PC-9 (cell line): ENCODE measurements at regions not wholly inside any gene's neighbourhood (a gene's known extent, or its start where the extent isn't known, plus 50 kb on each side); places are given as distances from the start of the nearest gene placed in this dataset.

ENCODE experiments used
- BruUV-seq: library from RNA; stranded (reverse); fragments of 400-500 nt; replicated peaks from 2 replicates; lab custom pipeline; 2021; lab: Mats Ljungman, UMichigan
- CTCF ChIA-PET: fragments of 300-600 bp; sonication (Branson Sonifier 250); formaldehyde crosslinking; loops from one replicate; lab custom pipeline; 2022; ENCODE audit warnings: antibody characterized with exemption; lab: Charles Lee
- POLR2A ChIA-PET: fragments of 300-600 bp; sonication (Branson Sonifier 250); formaldehyde crosslinking; loops from one replicate; lab custom pipeline; 2022; ENCODE audit warnings: antibody characterized with exemption; ENCODE audit not compliant: unreplicated experiment; lab: Charles Lee
- DNase-seq, 2 experiments: peaks; one replicate each; pipeline versions ENCODE4 v3.0.0 to v3.0.0-alpha.2; 2015 to 2022; ENCODE audit warnings: mixed read lengths in 1 of 2
- H2AFZ ChIP-seq: fragments of 200-600 bp; sonication (generic); 2 replicates; pipeline ENCODE4 v1.8.1; 2017; ENCODE audit warnings: antibody characterized with exemption
- H3F3A ChIP-seq: fragments of 200-600 bp; sonication (generic); 2 replicates; pipeline ENCODE4 v1.8.1; 2017; ENCODE audit warnings: antibody characterized with exemption, mild to moderate bottlenecking, low read depth; ENCODE audit not compliant: insufficient read depth
- H3K27ac ChIP-seq: fragments of 200-600 bp; sonication (generic); 2 replicates; pipeline ENCODE4 v1.6.1; 2016; ENCODE audit warnings: mixed run types
- H3K27me3 ChIP-seq: fragments of 200-600 bp; sonication (generic); 2 replicates; pipeline ENCODE4 v1.6.1; 2016; ENCODE audit warnings: low read depth, mixed run types; ENCODE audit not compliant: insufficient read depth
- H3K36me3 ChIP-seq: fragments of 200-600 bp; sonication (generic); 2 replicates; pipeline ENCODE4 v1.6.1; 2016; ENCODE audit warnings: low read depth, mixed run types
- H3K4me1 ChIP-seq: fragments of 200-600 bp; sonication (generic); replicated peaks from 2 replicates; pipeline ENCODE4 v1.6.1; 2016; ENCODE audit warnings: mixed run types; ENCODE audit not compliant: insufficient read depth
- H3K4me2 ChIP-seq: fragments of 200-600 bp; sonication (generic); 2 replicates; pipeline ENCODE4 v1.6.1; 2017; ENCODE audit warnings: mixed run types
- H3K4me3 ChIP-seq: fragments of 200-600 bp; sonication (generic); 2 replicates; pipeline ENCODE4 v1.6.1; 2016; ENCODE audit warnings: mixed run types
- H3K79me2 ChIP-seq: fragments of 200-600 bp; sonication (generic); 2 replicates; pipeline ENCODE4 v1.6.1; 2017; ENCODE audit warnings: low read depth, mixed run types
- H3K9me2 ChIP-seq: fragments of 200-600 bp; sonication (generic); 2 replicates; pipeline ENCODE4 v1.8.1; 2017; ENCODE audit warnings: mild to moderate bottlenecking; ENCODE audit not compliant: insufficient read depth
- H3K9me3 ChIP-seq: fragments of 200-600 bp; sonication (generic); 2 replicates; pipeline ENCODE4 v1.8.1; 2016; ENCODE audit warnings: low read depth; ENCODE audit not compliant: insufficient read depth
- H4K20me1 ChIP-seq: fragments of 200-600 bp; sonication (generic); 2 replicates; pipeline ENCODE4 v1.8.1; 2017; ENCODE audit not compliant: insufficient read depth
- CTCF ChIP-seq: fragments of 200-600 bp; sonication (generic); conservative IDR thresholded peaks from 2 replicates; pipeline ENCODE4 v1.6.1; 2017; ENCODE audit warnings: mixed run types, antibody characterized with exemption, mild to moderate bottlenecking, moderate library complexity
- EZH2 ChIP-seq: fragments of 200-600 bp; sonication (generic); IDR thresholded peaks from 2 replicates; pipeline ENCODE4 v1.8.0; 2017; ENCODE audit warnings: antibody characterized with exemption, low read depth
- intact Hi-C: fragments of 100-400 bp; cut with micrococcal nuclease; formaldehyde crosslinking; loops from one replicate; pipeline ENCODE4 v1.10.0; 2022; ENCODE audit not compliant: unreplicated experiment

- H3K36me3 ChIP-seq, result no peaks in the 10 kb centered on the region
- no peaks in the 10 kb centered on the region for H3K4me1 ChIP-seq
- CTCF ChIA-PET, result no interaction called here
- no peak overlapping the region for H3K4me2 ChIP-seq
- POLR2A ChIA-PET, result no interaction called here
- intact Hi-C loops, result no loop called here
- no peak for DNase-seq
- H3K4me3 ChIP-seq, result no peak overlapping the region
- H3K9me2 ChIP-seq, result no peaks in the 10 kb centered on the region
- BruUV-seq, result no TSS peak
- no peaks in the 10 kb centered on the region for H3F3A ChIP-seq
- no peak overlapping the region for H3K27ac ChIP-seq
- H3K79me2 ChIP-seq, result no peaks in the 10 kb centered on the region
- H3K27me3 ChIP-seq, result no peaks in the 10 kb centered on the region
- no peaks in the 10 kb centered on the region for H3K9me3 ChIP-seq
- TF ChIP-seq CTCF (no peak), EZH2 (no peak)
- H2AFZ ChIP-seq, result no peak overlapping the region; the same call in 1 of the 2 replicates
- no peaks in the 10 kb centered on the region for H4K20me1 ChIP-seq
These were observed 325.1 kb downstream of the SPATA31D1 start for GRCh38 chr9:82313697-82314096.

GRCh38 chr9:82320566-82320965 is 332.0 kb downstream of the SPATA31D1 start:
- no peak overlapping the region for H2AFZ ChIP-seq
- no peak overlapping the region for H3K4me2 ChIP-seq
- TF ChIP-seq EZH2, result no peak
- TF ChIP-seq CTCF, result no peak
- H3K9me3 ChIP-seq, result no peaks in the 10 kb centered on the region
- intact Hi-C loops, result no loop called here
- H3K79me2 ChIP-seq, result no peaks in the 10 kb centered on the region
- CTCF ChIA-PET, result no interaction called here
- H3K27me3 ChIP-seq, result no peaks in the 10 kb centered on the region
- no peak overlapping the region for H3K27ac ChIP-seq
- H3F3A ChIP-seq, result no peaks in the 10 kb centered on the region
- no peak overlapping the region for H3K4me3 ChIP-seq
- POLR2A ChIA-PET, result no interaction called here
- no peaks in the 10 kb centered on the region for H3K36me3 ChIP-seq
- no peaks in the 10 kb centered on the region for H3K9me2 ChIP-seq
- DNase-seq, result no peak
- no peaks in the 10 kb centered on the region for H3K4me1 ChIP-seq
- H4K20me1 ChIP-seq, result no peaks in the 10 kb centered on the region
- BruUV-seq, result no TSS peak

GRCh38 chr9:82325907-82326306 is 337.3 kb downstream of the SPATA31D1 start:
- TF ChIP-seq CTCF (no peak), EZH2 (no peak)
- no peaks in the 10 kb centered on the region for H3F3A ChIP-seq
- H3K4me2 ChIP-seq, result no peak overlapping the region
- no peaks in the 10 kb centered on the region for H4K20me1 ChIP-seq
- no peaks in the 10 kb centered on the region for H3K36me3 ChIP-seq
- intact Hi-C loops, result no loop called here
- no peak overlapping the region for H3K4me3 ChIP-seq
- H3K27me3 ChIP-seq, result no peaks in the 10 kb centered on the region
- H3K4me1 ChIP-seq, result no peaks in the 10 kb centered on the region
- ChIA-PET POLR2A (no interaction called here), CTCF (no interaction called here)
- no peaks in the 10 kb centered on the region for H3K9me3 ChIP-seq
- no peaks in the 10 kb centered on the region for H3K9me2 ChIP-seq
- no peak for DNase-seq
- H2AFZ ChIP-seq, result no peak overlapping the region
- no peak overlapping the region for H3K27ac ChIP-seq
- no TSS peak for BruUV-seq
- no peaks in the 10 kb centered on the region for H3K79me2 ChIP-seq
